Umbilical cord (tissue), 1 donor: ENCODE measurements at regions not wholly inside any gene's neighbourhood (a gene's known extent, or its start where the extent isn't known, plus 50 kb on each side); places are given as distances from the start of the nearest gene placed in this dataset.

ENCODE experiments used
- DNase-seq: peaks from one replicate; pipeline ENCODE4 v3.0.0-alpha.2; 2015; ENCODE audit warnings: low spot score

- no peak for DNase-seq
These were observed 132.5 kb downstream of the OLFM1 start for GRCh38 chr9:135219676-135220600.

- DNase-seq = no peak
These were observed 133.4 kb downstream of the OLFM1 start for GRCh38 chr9:135220601-135221575.

- DNase-seq = no peak
These were observed 134.1 kb downstream of the OLFM1 start for GRCh38 chr9:135221576-135221950.

GRCh38 chr9:135221951-135222631 lies 134.6 kb downstream of the OLFM1 start:
- no peak for DNase-seq

- no peak for DNase-seq
These were observed 135.7 kb downstream of the OLFM1 start for GRCh38 chr9:135222881-135223760.

- no peak for DNase-seq
These were observed 136.4 kb downstream of the OLFM1 start for GRCh38 chr9:135223831-135224230.

GRCh38 chr9:135224286-135224877 lies 136.9 kb downstream of the OLFM1 start:
- DNase-seq = no peak

- no peak for DNase-seq
These were observed 137.6 kb downstream of the OLFM1 start for GRCh38 chr9:135224921-135225541.

GRCh38 chr9:135225619-135226228 lies 138.3 kb downstream of the OLFM1 start:
- no peak for DNase-seq

- no peak for DNase-seq
These were observed 139.0 kb downstream of the OLFM1 start for GRCh38 chr9:135226369-135227050.

GRCh38 chr9:135227641-135228251 lies 140.3 kb downstream of the OLFM1 start:
- no peak for DNase-seq

GRCh38 chr9:135228345-135228982 lies 141.0 kb downstream of the OLFM1 start:
- no peak for DNase-seq

GRCh38 chr9:135228983-135229625 lies 141.6 kb downstream of the OLFM1 start:
- no peak for DNase-seq

GRCh38 chr9:135229701-135230385 lies 142.4 kb downstream of the OLFM1 start:
- DNase-seq = no peak

GRCh38 chr9:135230386-135230765 lies 142.9 kb downstream of the OLFM1 start:
- DNase-seq = no peak

GRCh38 chr9:135230817-135231520 lies 143.5 kb downstream of the OLFM1 start:
- no peak for DNase-seq
